DOHH2 (cell line): ENCODE measurements at regions not wholly inside any gene's neighbourhood (a gene's known extent, or its start where the extent isn't known, plus 50 kb on each side); places are given as distances from the start of the nearest gene placed in this dataset.

ENCODE experiments used
- H3F3A ChIP-seq: fragments of 200-600 bp; sonication (generic), shearing (Covaris generic); 2 replicates; pipeline ENCODE4 v1.6.0; 2016; ENCODE audit warnings: antibody characterized with exemption, mild to moderate bottlenecking; ENCODE audit not compliant: control insufficient read depth, insufficient read depth
- H3K27ac ChIP-seq: fragments of 200-600 bp; sonication (generic); 2 replicates; pipeline ENCODE4 v1.5.1; 2014; ENCODE audit warnings: low read depth, mild to moderate bottlenecking, low read length, moderate library complexity
- H3K27me3 ChIP-seq: fragments of 200-600 bp; sonication (generic); 2 replicates; pipeline ENCODE4 v1.6.1; 2014; ENCODE audit warnings: mild to moderate bottlenecking, low read length, mixed read lengths; ENCODE audit not compliant: control insufficient read depth
- H3K36me3 ChIP-seq: fragments of 200-600 bp; sonication (generic); 2 replicates; pipeline ENCODE4 v1.6.1; 2014; ENCODE audit warnings: mild to moderate bottlenecking, low read length, moderate library complexity, mixed read lengths; ENCODE audit not compliant: control insufficient read depth
- H3K4me1 ChIP-seq: fragments of 200-600 bp; sonication (generic); 2 replicates; pipeline ENCODE4 v1.6.1; 2014; ENCODE audit warnings: mild to moderate bottlenecking, low read length, mixed read lengths; ENCODE audit not compliant: control insufficient read depth
- H3K4me2 ChIP-seq: fragments of 200-600 bp; sonication (generic); 2 replicates; pipeline ENCODE4 v1.6.0; 2014; ENCODE audit warnings: mild to moderate bottlenecking, low read length, moderate library complexity
- H3K4me3 ChIP-seq: fragments of 200-600 bp; sonication (generic); 2 replicates; pipeline ENCODE4 v1.5.1; 2014; ENCODE audit warnings: mild to moderate bottlenecking, low read length, mixed read lengths
- H3K79me2 ChIP-seq: fragments of 200-600 bp; sonication (generic); 2 replicates; pipeline ENCODE4 v1.6.1; 2014; ENCODE audit warnings: mild to moderate bottlenecking, low read length, mixed read lengths; ENCODE audit not compliant: control insufficient read depth
- H3K9me2 ChIP-seq: fragments of 200-600 bp; sonication (generic); replicated peaks from 2 replicates; pipeline ENCODE4 v1.6.1; 2014; ENCODE audit warnings: mild to moderate bottlenecking, low read length, mixed read lengths; ENCODE audit not compliant: control insufficient read depth
- H3K9me3 ChIP-seq: fragments of 200-600 bp; sonication (generic); 2 replicates; pipeline ENCODE4 v1.6.1; 2014; ENCODE audit warnings: antibody characterized with exemption, low read length, mixed read lengths; ENCODE audit not compliant: control insufficient read depth, insufficient read depth
- H4K20me1 ChIP-seq: fragments of 200-600 bp; sonication (generic); 2 replicates; pipeline ENCODE4 v1.6.0; 2014; ENCODE audit warnings: low read depth, mild to moderate bottlenecking, antibody characterized with exemption, low read length, moderate library complexity; ENCODE audit not compliant: control insufficient read depth, insufficient read depth
- EZH2phosphoT487 ChIP-seq: fragments of 200-600 bp; sonication (generic); IDR thresholded peaks from 2 replicates; pipeline ENCODE4 v1.6.1; 2017; ENCODE audit warnings: borderline replicate concordance, mild to moderate bottlenecking, antibody characterized with exemption, low read length, moderate library complexity, mixed read lengths
- TF ChIP-seq, protein P1 (sequence below): fragments of 200-600 bp; sonication (generic); IDR thresholded peaks from one replicate; pipeline ENCODE4 v1.5.1; 2014; ENCODE audit warnings: antibody characterized with exemption, mild to moderate bottlenecking, low read depth, low read length; ENCODE audit not compliant: poor library complexity, severe bottlenecking

DNA sequence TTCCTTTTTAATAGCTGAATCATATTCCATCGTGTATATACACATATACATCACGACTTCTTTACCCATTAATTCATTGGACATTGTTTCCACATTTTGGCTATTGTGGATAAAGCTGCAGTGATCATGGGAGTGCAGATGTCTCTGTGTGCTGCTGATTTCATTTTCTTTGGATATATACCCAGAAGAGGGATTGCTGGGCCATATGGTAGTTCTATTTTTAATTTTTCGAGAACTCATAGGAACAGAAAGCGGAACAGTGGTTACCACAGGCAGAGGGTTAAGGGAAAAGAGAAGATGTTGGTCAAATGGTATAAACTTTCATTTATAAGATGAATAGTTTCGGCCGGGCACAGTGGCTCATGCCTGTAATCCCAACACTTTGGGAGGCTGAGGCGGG lies 187.4 kb upstream of the MYOCD start:
- TF ChIP-seq, protein P1, sequence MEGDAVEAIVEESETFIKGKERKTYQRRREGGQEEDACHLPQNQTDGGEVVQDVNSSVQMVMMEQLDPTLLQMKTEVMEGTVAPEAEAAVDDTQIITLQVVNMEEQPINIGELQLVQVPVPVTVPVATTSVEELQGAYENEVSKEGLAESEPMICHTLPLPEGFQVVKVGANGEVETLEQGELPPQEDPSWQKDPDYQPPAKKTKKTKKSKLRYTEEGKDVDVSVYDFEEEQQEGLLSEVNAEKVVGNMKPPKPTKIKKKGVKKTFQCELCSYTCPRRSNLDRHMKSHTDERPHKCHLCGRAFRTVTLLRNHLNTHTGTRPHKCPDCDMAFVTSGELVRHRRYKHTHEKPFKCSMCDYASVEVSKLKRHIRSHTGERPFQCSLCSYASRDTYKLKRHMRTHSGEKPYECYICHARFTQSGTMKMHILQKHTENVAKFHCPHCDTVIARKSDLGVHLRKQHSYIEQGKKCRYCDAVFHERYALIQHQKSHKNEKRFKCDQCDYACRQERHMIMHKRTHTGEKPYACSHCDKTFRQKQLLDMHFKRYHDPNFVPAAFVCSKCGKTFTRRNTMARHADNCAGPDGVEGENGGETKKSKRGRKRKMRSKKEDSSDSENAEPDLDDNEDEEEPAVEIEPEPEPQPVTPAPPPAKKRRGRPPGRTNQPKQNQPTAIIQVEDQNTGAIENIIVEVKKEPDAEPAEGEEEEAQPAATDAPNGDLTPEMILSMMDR = no peak
- TF ChIP-seq EZH2phosphoT487 = no peak
- Histone ChIP-seq H3K27ac (no peak overlapping the region), H3F3A (no peaks in the 10 kb centered on the region), H3K79me2 (no peaks in the 10 kb centered on the region), H3K9me3 (no peaks in the 10 kb centered on the region), H3K4me2 (no peak overlapping the region), H3K27me3 (no peaks in the 10 kb centered on the region), H3K4me1 (no peaks in the 10 kb centered on the region), H3K9me2 (no peaks in the 10 kb centered on the region), H3K36me3 (no peaks in the 10 kb centered on the region), H4K20me1 (no peaks in the 10 kb centered on the region), H3K4me3 (no peak overlapping the region)

DNA sequence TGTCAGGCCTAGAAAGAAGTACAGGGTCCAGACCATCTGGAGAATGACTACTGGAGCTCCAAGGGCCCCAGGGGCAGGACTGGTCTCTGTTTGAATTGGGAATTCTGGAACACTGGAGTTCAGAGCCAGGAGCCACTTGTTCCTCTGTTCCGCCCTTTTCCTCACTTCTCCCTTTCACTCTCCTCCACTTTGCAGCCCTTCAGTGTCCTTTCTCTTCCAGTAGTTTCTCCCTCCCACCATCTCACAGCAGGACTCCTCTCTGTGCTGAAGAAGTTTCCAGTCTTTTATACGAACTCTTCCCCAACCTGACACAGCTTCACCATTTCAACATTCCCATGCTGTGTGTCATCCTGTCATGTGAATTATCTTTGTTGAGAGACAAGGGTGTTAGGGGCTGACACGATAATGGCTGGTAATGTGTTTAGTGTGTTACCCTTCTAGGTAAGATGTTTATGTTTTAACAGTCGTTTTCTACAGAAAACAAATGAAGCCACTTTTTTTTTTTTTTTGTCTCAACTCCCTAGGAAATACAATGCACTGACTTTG lies 180.3 kb upstream of the MYOCD start:
- H3K4me2 ChIP-seq = no peak overlapping the region
- H3K27me3 ChIP-seq = no peaks in the 10 kb centered on the region
- no peaks in the 10 kb centered on the region for H3K4me1 ChIP-seq
- H4K20me1 ChIP-seq = no peaks in the 10 kb centered on the region
- no peaks in the 10 kb centered on the region for H3K36me3 ChIP-seq
- TF ChIP-seq, protein P1 = no peak
- TF ChIP-seq EZH2phosphoT487 = no peak
- H3K79me2 ChIP-seq = no peaks in the 10 kb centered on the region
- H3K9me3 ChIP-seq = no peaks in the 10 kb centered on the region
- H3K4me3 ChIP-seq = no peak overlapping the region
- no peak overlapping the region for H3K27ac ChIP-seq
- no peaks in the 10 kb centered on the region for H3F3A ChIP-seq
- H3K9me2 ChIP-seq = no peaks in the 10 kb centered on the region

DNA sequence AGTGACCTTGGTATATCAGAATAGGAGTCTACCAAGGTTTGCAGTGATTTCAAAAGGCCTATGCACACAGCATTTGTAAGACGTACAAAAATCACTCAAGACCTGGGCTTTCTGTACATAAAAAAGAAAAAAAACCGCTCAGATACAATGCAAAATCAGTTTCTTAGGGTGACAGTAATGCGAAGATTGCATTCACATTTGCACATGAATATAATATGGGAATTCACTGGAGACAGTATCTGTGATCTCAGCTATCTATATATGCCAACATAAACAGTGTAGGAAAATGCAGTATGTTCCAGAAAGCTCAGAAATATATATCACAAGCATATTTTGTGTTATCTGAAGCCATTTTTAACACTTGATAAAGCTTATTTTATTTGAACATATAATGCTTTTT lies 176.4 kb upstream of the MYOCD start:
- Histone ChIP-seq H3K27me3 (no peaks in the 10 kb centered on the region), H3K4me3 (no peak overlapping the region), H3K79me2 (no peaks in the 10 kb centered on the region), H3K4me1 (no peaks in the 10 kb centered on the region), H4K20me1 (no peaks in the 10 kb centered on the region), H3K4me2 (no peak overlapping the region), H3F3A (no peaks in the 10 kb centered on the region), H3K27ac (no peak overlapping the region), H3K36me3 (no peaks in the 10 kb centered on the region), H3K9me3 (no peaks in the 10 kb centered on the region), H3K9me2 (no peaks in the 10 kb centered on the region)
- TF ChIP-seq EZH2phosphoT487 = no peak
- TF ChIP-seq, protein P1 = no peak

DNA sequence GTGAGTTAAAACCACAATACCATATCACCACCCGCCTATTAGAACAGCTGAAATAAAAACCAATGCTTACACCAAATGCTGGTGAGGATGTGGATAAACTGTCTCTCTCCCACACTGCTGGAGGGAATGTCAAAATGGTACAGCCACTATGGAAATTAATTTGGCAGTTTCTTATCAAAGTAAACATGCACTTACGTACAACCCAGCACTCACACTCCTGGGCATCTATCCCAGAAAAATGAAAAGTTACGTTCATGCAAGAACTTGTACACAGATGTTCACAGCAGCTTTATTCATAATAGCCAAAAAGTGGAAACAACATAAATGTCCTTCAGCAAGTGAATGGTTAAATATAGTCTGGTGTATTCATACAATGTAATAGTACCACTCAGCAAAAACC lies 173.2 kb upstream of the MYOCD start:
- Histone ChIP-seq H3K27me3 (no peaks in the 10 kb centered on the region), H3K9me3 (no peaks in the 10 kb centered on the region)

More for the DNA sequence above, 173.2 kb upstream of the MYOCD start:
- no peaks in the 10 kb centered on the region for H3K4me1 ChIP-seq
- H3K4me3 ChIP-seq = no peak overlapping the region
- no peaks in the 10 kb centered on the region for H4K20me1 ChIP-seq
- TF ChIP-seq, protein P1 = no peak
- no peak for TF ChIP-seq EZH2phosphoT487
- no peaks in the 10 kb centered on the region for H3K79me2 ChIP-seq
- H3K27ac ChIP-seq = no peak overlapping the region
- H3K36me3 ChIP-seq = no peaks in the 10 kb centered on the region
- H3F3A ChIP-seq = no peaks in the 10 kb centered on the region
- H3K4me2 ChIP-seq = no peak overlapping the region
- no peaks in the 10 kb centered on the region for H3K9me2 ChIP-seq
